A549 (cell line): ENCODE measurements at regions not wholly inside any gene's neighbourhood (a gene's known extent, or its start where the extent isn't known, plus 50 kb on each side); places are given as distances from the start of the nearest gene placed in this dataset.

Experiments used
- ATAC-seq, 2 experiments: fragments of 200-7000 bp in 1 of 2; fragments of >200 bp in 1 of 2; cut with Nextera tagmentation in 1 of 2; cut with Tn5 transposase in 1 of 2; 3 replicates each; pipeline versions ENCODE4 v1.8.0 to v1.9.1; 2018 to 2020; ENCODE audit warnings: mild to moderate bottlenecking in 1 of 2, moderate library complexity in 1 of 2
- CTCF ChIA-PET: fragments of 300-600 bp; sonication (Branson Sonifier 250); formaldehyde crosslinking; extraction: SDS; loops from one replicate; lab custom pipeline; 2021; ENCODE audit warnings: antibody characterized with exemption, inconsistent platforms; lab: Yijun Ruan, JAX
- POLR2A ChIA-PET: fragments of 350-600 bp; formaldehyde crosslinking; extraction: SDS; loops from one replicate; lab custom pipeline; 2021; ENCODE audit warnings: antibody characterized with exemption, inconsistent platforms; lab: Yijun Ruan, JAX
- DNase-seq, 2 experiments: peaks; one replicate each; pipeline versions ENCODE4 v3.0.0 to v3.0.0-alpha.2; 2011 to 2016; ENCODE audit warnings: low read depth in 1 of 2, low spot score in 1 of 2
- FAIRE-seq: peaks from 2 replicates; lab custom pipeline; 2011; peaks lifted over from hg19 to GRCh38; lab: Jason Lieb, UNC
- H3K27ac ChIP-seq, 2 experiments: fragments of >200 bp; sonication (Bioruptor Twin); formaldehyde crosslinking; 3 replicates each; pipeline ENCODE4 v1.5.1; 2016 to 2017
- H3K4me1 ChIP-seq: fragments of >200 bp; sonication (Bioruptor Twin); formaldehyde crosslinking; 3 replicates; pipeline ENCODE4 v1.6.1; 2016
- H3K4me2 ChIP-seq: fragments of >200 bp; sonication (Bioruptor Twin); formaldehyde crosslinking; 3 replicates; pipeline ENCODE4 v1.6.1; 2016
- H3K4me3 ChIP-seq: fragments of >200 bp; sonication (Bioruptor Twin); formaldehyde crosslinking; 3 replicates; pipeline ENCODE4 v1.5.1; 2016
- H3K9me3 ChIP-seq: fragments of >200 bp; sonication (Bioruptor Twin); formaldehyde crosslinking; 3 replicates; pipeline ENCODE4 v1.6.1; 2016
- ATOH8 ChIP-seq: fragments of 250-450 bp; sonication (Bioruptor Pico); IDR thresholded peaks from 2 replicates; pipeline ENCODE4 v1.5.0; 2020; ENCODE audit warnings: low read depth, mild to moderate bottlenecking, moderate library complexity
- BCL3 ChIP-seq: fragments of >200 bp; sonication (Bioruptor Twin); formaldehyde crosslinking; IDR thresholded peaks from 3 replicates; pipeline ENCODE4 v1.6.1; 2016
- BHLHE40 ChIP-seq: IDR thresholded peaks from 2 replicates; pipeline ENCODE4 v1.6.1; 2012; ENCODE audit warnings: low read depth, low read length, inconsistent platforms
- CBX8 ChIP-seq: fragments of 200-600 bp; sonication (generic); IDR thresholded peaks from 2 replicates; pipeline ENCODE4 v1.6.1; 2016
- CTCF ChIP-seq: fragments of >200 bp; sonication (Bioruptor Twin); formaldehyde crosslinking; IDR thresholded peaks from 3 replicates; pipeline ENCODE4 v1.5.1; 2016
- EHF ChIP-seq: fragments of 250-450 bp; sonication (Bioruptor Pico); IDR thresholded peaks from 2 replicates; pipeline ENCODE4 v1.5.0; 2020; ENCODE audit warnings: mild to moderate bottlenecking
- FOSB ChIP-seq: fragments of 250-450 bp; sonication (Bioruptor Pico); IDR thresholded peaks from 2 replicates; pipeline ENCODE4 v1.5.0; 2020; ENCODE audit warnings: mild to moderate bottlenecking, moderate library complexity
- FOSL2 ChIP-seq, 2 experiments: fragments of 450-650 bp in 1 of 2; fragments of >200 bp in 1 of 2; sonication (Bioruptor Twin) in 1 of 2; formaldehyde crosslinking; IDR thresholded peaks; 2 replicates each; pipeline versions ENCODE4 v1.5.0 to v1.6.1; 2016 to 2020; ENCODE audit warnings: mild to moderate bottlenecking in 1 of 2, moderate library complexity in 1 of 2
- HDAC2 ChIP-seq: fragments of 200-600 bp; sonication (generic); IDR thresholded peaks from 2 replicates; pipeline ENCODE4 v1.6.1; 2016
- HES2 ChIP-seq: fragments of >200 bp; sonication (Bioruptor Twin); formaldehyde crosslinking; IDR thresholded peaks from 2 replicates; pipeline ENCODE4 v1.6.1; 2016
- HEYL ChIP-seq: fragments of 250-450 bp; sonication (Bioruptor Pico); IDR thresholded peaks from 2 replicates; pipeline ENCODE4 v1.8.0; 2021; ENCODE audit warnings: mild to moderate bottlenecking, moderate library complexity
- HOXA7 ChIP-seq: fragments of 250-450 bp; sonication (Bioruptor Pico); IDR thresholded peaks from 2 replicates; pipeline ENCODE4 v1.5.0; 2020; ENCODE audit warnings: mild to moderate bottlenecking, moderate library complexity
- HOXB13 ChIP-seq: fragments of 250-450 bp; sonication (Bioruptor Pico); IDR thresholded peaks from 2 replicates; pipeline ENCODE4 v1.5.0; 2020; ENCODE audit warnings: low read depth, mild to moderate bottlenecking, moderate library complexity
- KDM5A ChIP-seq: fragments of 200-600 bp; sonication (generic); IDR thresholded peaks from 2 replicates; pipeline ENCODE4 v1.6.1; 2016; ENCODE audit warnings: antibody characterized with exemption, mild to moderate bottlenecking
- MAFK ChIP-seq: fragments of 450-650 bp; IDR thresholded peaks from 2 replicates; pipeline ENCODE4 v1.6.1; 2014; ENCODE audit not compliant: partially characterized antibody
- NFE2L2 ChIP-seq: fragments of 150-350 bp; conservative IDR thresholded peaks from 2 replicates; pipeline ENCODE4 v1.6.1; 2014; ENCODE audit warnings: low read length
- NPAS2 ChIP-seq: fragments of 250-450 bp; sonication (Bioruptor Pico); IDR thresholded peaks from 2 replicates; pipeline ENCODE4 v1.8.0; 2022; ENCODE audit warnings: mild to moderate bottlenecking, moderate library complexity, borderline replicate concordance
- NR3C1 ChIP-seq: fragments of >200 bp; sonication (Bioruptor Twin); formaldehyde crosslinking; IDR thresholded peaks from 3 replicates; pipeline ENCODE4 v1.6.1; 2017
- PHF8 ChIP-seq: fragments of 200-600 bp; sonication (generic); IDR thresholded peaks from 2 replicates; pipeline ENCODE4 v1.6.1; 2016; ENCODE audit warnings: low read depth, mild to moderate bottlenecking, antibody characterized with exemption, moderate library complexity, borderline replicate concordance
- POLR2A ChIP-seq: IDR thresholded peaks from 2 replicates; pipeline ENCODE4 v1.6.1; 2012; ENCODE audit warnings: mild to moderate bottlenecking, low read length
- POLR2AphosphoS2 ChIP-seq: conservative IDR thresholded peaks from 2 replicates; pipeline ENCODE4 v1.6.1; 2012; ENCODE audit warnings: low read length, improper control_type of control experiment, inconsistent platforms
- RAD21 ChIP-seq, 2 experiments: fragments of >200 bp in 1 of 2; sonication (Bioruptor Twin) in 1 of 2; formaldehyde crosslinking in 1 of 2; IDR thresholded peaks in 1 of 2; conservative IDR thresholded peaks in 1 of 2; 2 replicates in 1 of 2; 3 replicates in 1 of 2; pipeline ENCODE4 v1.6.1; 2012 to 2018; ENCODE audit warnings: inconsistent platforms in 1 of 2
- RFX5 ChIP-seq: fragments of 450-650 bp; IDR thresholded peaks from 2 replicates; pipeline ENCODE4 v1.7.1; 2014; ENCODE audit warnings: antibody characterized with exemption, mild to moderate bottlenecking, moderate library complexity
- SREBF2 ChIP-seq: fragments of 450-650 bp; IDR thresholded peaks from 2 replicates; pipeline ENCODE4 v1.6.1; 2014; ENCODE audit warnings: mild to moderate bottlenecking, moderate library complexity
- TFCP2L1 ChIP-seq: fragments of 250-450 bp; sonication (Bioruptor Pico); IDR thresholded peaks from 2 replicates; pipeline ENCODE4 v1.5.0; 2021; ENCODE audit warnings: mild to moderate bottlenecking
- ZFP36 ChIP-seq: fragments of 450-650 bp; IDR thresholded peaks from 2 replicates; pipeline ENCODE4 v1.6.1; 2014; ENCODE audit warnings: borderline replicate concordance; ENCODE audit not compliant: partially characterized antibody
- ZNF302 ChIP-seq: fragments of 250-450 bp; sonication (Bioruptor Pico); IDR thresholded peaks from 2 replicates; pipeline ENCODE4 v1.9.0; 2021; ENCODE audit warnings: inconsistent platforms, mild to moderate bottlenecking, moderate library complexity
- ZSCAN20 ChIP-seq: fragments of 250-450 bp; sonication (Bioruptor Pico); IDR thresholded peaks from 2 replicates; pipeline ENCODE4 v1.8.0; 2022; ENCODE audit warnings: mild to moderate bottlenecking, moderate library complexity
- WGBS: methylation state at CpG from one replicate; pipeline ENCODE4 v1.1.6; 2017; ENCODE audit errors: missing lambda C conversion rate; 5-methylcytosine and 5-hydroxymethylcytosine counted together

- 23% methylated on average over 2 of the region's 2 CpGs for WGBS
- no peak overlapping the region for H3K27ac ChIP-seq
- no peak for DNase-seq
- no peak overlapping the region for H3K4me3 ChIP-seq
- no peaks in the 10 kb centered on the region for H3K9me3 ChIP-seq
- CTCF ChIA-PET, result interaction anchor here (0.8 kb wide), 1 partner anchor 326 kb away, joined by 3 read pairs; no protein-coding TSS in a partner anchor
- no peak for TF ChIP-seq ZNF302
- TF ChIP-seq EHF (CRISPR knock-in tag), result no peak
- no peak for TF ChIP-seq ZFP36
- TF ChIP-seq TFCP2L1, result no peak
- TF ChIP-seq KDM5A, result no peak
- no peak for TF ChIP-seq HOXB13 (CRISPR knock-in tag)
- no peak for TF ChIP-seq NR3C1
- POLR2A ChIA-PET, result no interaction called here
- H3K4me2 ChIP-seq, result no peak overlapping the region
- H3K4me1 ChIP-seq, result no peaks in the 10 kb centered on the region
- no peak for ATAC-seq
- FAIRE-seq, result no peak
These were observed 185.0 kb upstream of the PRLR start for GRCh38 chr5:35415309-35415708.

GRCh38 chr5:35409361-35409760 is 179.1 kb upstream of the PRLR start:
- ATAC-seq (no peak), DNase-seq (no peak), FAIRE-seq (no peak)
- 3% methylated on average over 1 of the region's 1 CpG for WGBS
- H3K27ac ChIP-seq, result no peak overlapping the region
- no peak overlapping the region for H3K4me2 ChIP-seq
- TF ChIP-seq NFE2L2 (no peak), BHLHE40 (no peak), POLR2AphosphoS2 (no peak), HES2 (no peak), POLR2A (no peak), CTCF (no peak), ZSCAN20 (no peak), MAFK (no peak)
- no peaks in the 10 kb centered on the region for H3K9me3 ChIP-seq
- H3K4me1 ChIP-seq, result no peaks in the 10 kb centered on the region
- ChIA-PET CTCF (no interaction called here), POLR2A (no interaction called here)
- no peak overlapping the region for H3K4me3 ChIP-seq

GRCh38 chr5:35408146-35408545 is 177.9 kb upstream of the PRLR start:
- Histone ChIP-seq H3K27ac (no peak overlapping the region), H3K4me2 (no peak overlapping the region), H3K9me3 (no peaks in the 10 kb centered on the region), H3K4me1 (no peaks in the 10 kb centered on the region), H3K4me3 (no peak overlapping the region)
- ATAC-seq, result no peak
- no peak for DNase-seq
- no peak for TF ChIP-seq RFX5
- no peak for TF ChIP-seq PHF8
- no peak for TF ChIP-seq CBX8
- no peak for TF ChIP-seq SREBF2
- TF ChIP-seq RAD21 (conservative IDR thresholded peaks at IDR 0.05 in 1 of 2, IDR thresholded peaks at IDR 0.05 in 1 of 2), result no peak
- no peak for TF ChIP-seq ATOH8 (CRISPR knock-in tag)
- POLR2A ChIA-PET, result no interaction called here
- CTCF ChIA-PET, result no interaction called here
- FAIRE-seq, result peak; percentile 32
- 2% methylated on average over 2 of the region's 2 CpGs for WGBS

GRCh38 chr5:35407697-35408096 is 177.4 kb upstream of the PRLR start:
- no peak overlapping the region for H3K27ac ChIP-seq
- no peaks in the 10 kb centered on the region for H3K4me1 ChIP-seq
- no peak for FAIRE-seq
- POLR2A ChIA-PET, result no interaction called here
- H3K4me2 ChIP-seq, result no peak overlapping the region
- no peak for TF ChIP-seq CTCF
- no peak for TF ChIP-seq FOSL2 (IDR thresholded peaks at IDR 0.05)
- no peak for TF ChIP-seq FOSL2 (CRISPR knock-in tag; IDR thresholded peaks at IDR 0.05)
- TF ChIP-seq HES2, result no peak
- no peak for TF ChIP-seq NR3C1
- no peak for TF ChIP-seq NPAS2 (CRISPR knock-in tag)
- no peak for TF ChIP-seq POLR2AphosphoS2
- TF ChIP-seq HDAC2, result no peak
- TF ChIP-seq HOXA7, result no peak
- no peak for TF ChIP-seq HEYL (CRISPR knock-in tag)
- TF ChIP-seq FOSB, result no peak
- TF ChIP-seq BCL3, result no peak
- TF ChIP-seq, all 56 proteins: peak for 0
- DNase-seq (no peak), ATAC-seq (no peak)
- no peak overlapping the region for H3K4me3 ChIP-seq
- H3K9me3 ChIP-seq, result no peaks in the 10 kb centered on the region
- CTCF ChIA-PET, result no interaction called here
